Chondrocyte (in vitro differentiated cells): ENCODE measurements at regions not wholly inside any gene's neighbourhood (a gene's known extent, or its start where the extent isn't known, plus 50 kb on each side); places are given as distances from the start of the nearest gene placed in this dataset.

Experiments
- DNase-seq: peaks from one replicate; pipeline ENCODE4 v3.0.0; 2021; ENCODE audit warnings: mixed read lengths, low spot score
- H3K27ac Mint-ChIP-seq: one replicate; pipeline ENCODE4 v1.8.0; 2021; ENCODE audit warnings: mild to moderate bottlenecking, moderate library complexity, mixed read lengths; ENCODE audit not compliant: unreplicated experiment
- H3K27me3 Mint-ChIP-seq: 2 replicates; pipeline ENCODE4 v1.8.0; 2021; ENCODE audit warnings: low read depth, mixed read lengths
- H3K36me3 Mint-ChIP-seq: 2 replicates; pipeline ENCODE4 v1.8.0; 2021; ENCODE audit warnings: low read depth, mixed read lengths
- H3K4me1 Mint-ChIP-seq: 2 replicates; pipeline ENCODE4 v1.8.0; 2021; ENCODE audit warnings: low read depth, mild to moderate bottlenecking, mixed read lengths
- H3K4me3 Mint-ChIP-seq: one replicate; pipeline ENCODE4 v1.8.0; 2021; ENCODE audit warnings: mild to moderate bottlenecking, moderate library complexity, mixed read lengths; ENCODE audit not compliant: unreplicated experiment
- H3K9me3 Mint-ChIP-seq: 2 replicates; pipeline ENCODE4 v1.8.0; 2021; ENCODE audit warnings: low read depth, mixed read lengths
- TF ChIP-seq, protein P1 (sequence below): fragments of 200-600 bp; sonication (generic); IDR thresholded peaks from 2 replicates; pipeline ENCODE4 v1.5.0; 2021; ENCODE audit warnings: antibody characterized with exemption, mild to moderate bottlenecking, moderate library complexity

DNA sequence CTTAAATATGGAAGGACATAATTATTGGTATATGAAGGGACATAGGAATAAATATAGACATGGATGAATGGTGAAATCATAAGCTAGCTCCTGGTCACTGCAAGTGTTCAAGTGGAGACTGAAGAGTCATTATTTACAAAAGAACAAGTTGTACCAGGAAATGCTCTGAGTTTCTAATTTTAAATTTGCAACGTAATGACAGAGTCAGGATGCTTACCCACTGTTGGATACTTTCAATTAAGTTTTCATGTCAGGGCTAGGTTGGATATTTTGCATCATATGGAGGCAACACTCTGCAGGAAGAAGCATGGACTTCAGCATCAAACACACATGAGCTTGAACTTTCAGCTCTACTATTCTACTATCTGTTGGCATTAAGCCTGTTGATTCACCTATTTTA, 499.6 kb upstream of the C1orf87 start:
- TF ChIP-seq, protein P1, sequence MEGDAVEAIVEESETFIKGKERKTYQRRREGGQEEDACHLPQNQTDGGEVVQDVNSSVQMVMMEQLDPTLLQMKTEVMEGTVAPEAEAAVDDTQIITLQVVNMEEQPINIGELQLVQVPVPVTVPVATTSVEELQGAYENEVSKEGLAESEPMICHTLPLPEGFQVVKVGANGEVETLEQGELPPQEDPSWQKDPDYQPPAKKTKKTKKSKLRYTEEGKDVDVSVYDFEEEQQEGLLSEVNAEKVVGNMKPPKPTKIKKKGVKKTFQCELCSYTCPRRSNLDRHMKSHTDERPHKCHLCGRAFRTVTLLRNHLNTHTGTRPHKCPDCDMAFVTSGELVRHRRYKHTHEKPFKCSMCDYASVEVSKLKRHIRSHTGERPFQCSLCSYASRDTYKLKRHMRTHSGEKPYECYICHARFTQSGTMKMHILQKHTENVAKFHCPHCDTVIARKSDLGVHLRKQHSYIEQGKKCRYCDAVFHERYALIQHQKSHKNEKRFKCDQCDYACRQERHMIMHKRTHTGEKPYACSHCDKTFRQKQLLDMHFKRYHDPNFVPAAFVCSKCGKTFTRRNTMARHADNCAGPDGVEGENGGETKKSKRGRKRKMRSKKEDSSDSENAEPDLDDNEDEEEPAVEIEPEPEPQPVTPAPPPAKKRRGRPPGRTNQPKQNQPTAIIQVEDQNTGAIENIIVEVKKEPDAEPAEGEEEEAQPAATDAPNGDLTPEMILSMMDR = no peak
- DNase-seq = no peak
- Mint-ChIP-seq H3K4me1 (peaks cover 56% of the 10 kb centered on the region), H3K4me3 (no peak overlapping the region), H3K36me3 (no peaks in the 10 kb centered on the region), H3K27me3 (no peaks in the 10 kb centered on the region), H3K9me3 (peaks cover 6% of the 10 kb centered on the region), H3K27ac (peak overlapping the region; percentile 95)

DNA sequence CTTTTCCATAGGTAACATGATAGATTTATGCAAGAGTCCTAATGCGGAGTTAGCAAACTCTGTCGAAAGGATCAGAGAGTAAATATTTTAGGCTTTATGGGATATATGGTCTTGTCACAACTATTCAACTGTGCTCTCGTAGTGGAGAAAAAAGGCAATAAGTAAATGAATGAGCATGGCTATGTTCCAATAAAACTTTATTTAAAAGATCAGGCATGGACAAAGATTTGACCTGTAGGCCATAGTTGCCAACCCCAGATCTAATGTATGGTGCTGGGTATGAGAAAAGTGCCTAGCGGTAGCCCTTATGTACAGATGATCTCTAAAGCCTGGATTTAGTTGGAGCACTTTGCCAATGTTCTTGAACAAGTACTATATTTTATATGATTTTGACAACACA, 498.8 kb upstream of the C1orf87 start:
- Mint-ChIP-seq H3K27me3 (no peaks in the 10 kb centered on the region), H3K4me3 (no peak overlapping the region), H3K4me1 (peaks cover 56% of the 10 kb centered on the region), H3K9me3 (peaks cover 6% of the 10 kb centered on the region), H3K27ac (no peak overlapping the region), H3K36me3 (no peaks in the 10 kb centered on the region)
- TF ChIP-seq, protein P1 = no peak
- DNase-seq = no peak

DNA sequence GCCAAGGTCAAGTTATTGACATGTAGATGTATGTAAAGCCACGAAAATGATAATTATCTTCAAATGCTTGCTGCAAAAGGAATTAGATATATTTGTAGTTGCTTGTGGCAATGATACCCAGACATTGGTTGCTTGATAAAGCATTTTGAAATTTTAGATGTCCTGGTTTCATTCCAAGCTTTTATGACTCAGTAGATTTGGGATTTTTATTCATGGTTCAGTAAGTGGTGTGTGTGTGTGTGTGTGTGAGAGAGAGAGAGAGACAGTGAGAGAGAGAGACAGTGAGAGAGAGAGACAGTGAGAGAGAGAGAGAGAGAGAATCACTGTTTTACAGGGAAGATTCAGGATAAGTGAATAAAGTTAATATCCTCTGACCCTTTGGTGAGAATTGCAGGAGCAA, 498.2 kb upstream of the C1orf87 start:
- Mint-ChIP-seq H3K27me3 (no peaks in the 10 kb centered on the region), H3K4me3 (no peak overlapping the region), H3K9me3 (peaks cover 6% of the 10 kb centered on the region), H3K27ac (peak overlapping the region; percentile 79), H3K36me3 (no peaks in the 10 kb centered on the region), H3K4me1 (peaks cover 52% of the 10 kb centered on the region)
- no peak for DNase-seq
- TF ChIP-seq, protein P1 = no peak

DNA sequence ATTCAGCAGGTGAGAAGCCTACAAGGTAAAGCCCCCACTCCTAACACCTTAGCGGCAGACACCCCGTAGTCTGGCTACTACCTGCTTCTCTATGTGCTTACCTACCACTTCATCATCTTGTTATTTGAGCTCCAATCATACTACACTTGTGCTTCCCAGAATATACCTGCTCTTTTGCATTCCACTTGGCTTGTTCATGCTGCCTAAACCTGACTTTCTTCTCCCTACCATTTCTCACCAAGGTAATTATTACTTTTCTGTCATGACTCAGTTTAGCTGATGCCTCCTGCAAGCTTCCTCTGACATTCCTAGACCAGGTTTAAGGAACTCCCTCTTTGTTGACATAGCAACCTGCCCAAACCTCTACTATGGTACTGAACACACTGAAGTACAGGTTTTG, 495.6 kb upstream of the C1orf87 start:
- H3K9me3 Mint-ChIP-seq = peaks cover 4% of the 10 kb centered on the region
- no peaks in the 10 kb centered on the region for H3K27me3 Mint-ChIP-seq
- no peak for DNase-seq
- no peak overlapping the region for H3K4me3 Mint-ChIP-seq
- no peak overlapping the region for H3K27ac Mint-ChIP-seq
- TF ChIP-seq, protein P1 = no peak
- H3K4me1 Mint-ChIP-seq = peaks cover 59% of the 10 kb centered on the region
- no peaks in the 10 kb centered on the region for H3K36me3 Mint-ChIP-seq

DNA sequence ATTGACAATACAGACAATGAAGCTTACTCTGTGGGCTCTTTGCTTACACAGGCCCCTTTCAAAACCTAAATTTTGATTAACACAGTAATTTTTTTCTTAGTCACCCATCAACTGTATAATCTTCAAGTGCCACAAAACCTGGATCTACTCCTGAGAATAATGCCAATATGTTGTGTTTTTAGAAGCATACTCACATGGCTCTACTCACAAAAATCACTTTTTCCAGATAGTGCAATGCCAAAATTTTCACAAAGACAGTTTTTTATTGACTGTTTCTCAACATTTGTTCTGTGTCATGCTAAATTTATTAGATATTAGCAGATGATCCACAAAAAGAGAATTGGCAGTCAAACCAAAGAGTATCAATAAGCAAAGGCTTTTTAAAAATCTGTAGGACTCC, 493.7 kb upstream of the C1orf87 start:
- Mint-ChIP-seq H3K27me3 (no peaks in the 10 kb centered on the region), H3K4me1 (peaks cover 54% of the 10 kb centered on the region), H3K4me3 (no peak overlapping the region), H3K9me3 (peaks cover 4% of the 10 kb centered on the region), H3K36me3 (no peaks in the 10 kb centered on the region), H3K27ac (no peak overlapping the region)
- TF ChIP-seq, protein P1 = no peak
- DNase-seq = no peak
